Esophagus muscularis mucosa (tissue), 4 donors: ENCODE measurements at regions not wholly inside any gene's neighbourhood (a gene's known extent, or its start where the extent isn't known, plus 50 kb on each side); places are given as distances from the start of the nearest gene placed in this dataset.
"Not testable (repeated sequence)": the region's sequence is repeated elsewhere in the genome, so short reads cannot be mapped to it uniquely, and the experiment has no call there.

Experiments used
- DNase-seq: peaks from one replicate; pipeline ENCODE4 v3.0.0-alpha.2; 2017; ENCODE audit errors: extremely low spot score
- H3K27ac ChIP-seq, 4 donors: fragments of 200-600 bp; sonication (generic); replicated peaks in 1 of 4; 1 replicate in 3 of 4; 2 replicates in 1 of 4; pipeline ENCODE4 v1.5.1; 2016 to 2019; ENCODE audit warnings: mild to moderate bottlenecking in 1 of 4
- H3K27me3 ChIP-seq, 4 donors: fragments of 200-600 bp; sonication (generic); one replicate each; pipeline versions ENCODE4 v1.5.1 to v1.6.0; 2016 to 2019
- H3K36me3 ChIP-seq, 4 donors: fragments of 200-600 bp; sonication (generic); one replicate each; pipeline ENCODE4 v1.5.1; 2016 to 2019
- H3K4me1 ChIP-seq, 4 donors: fragments of 200-600 bp; sonication (generic); one replicate each; pipeline ENCODE4 v1.5.1; 2016 to 2019
- H3K4me3 ChIP-seq, 4 donors: fragments of 200-600 bp; sonication (generic); 1 replicate in 2 of 4; 2 replicates in 2 of 4; pipeline ENCODE4 v1.5.1; 2016 to 2019; ENCODE audit warnings: mild to moderate bottlenecking in 4 of 4, moderate library complexity in 1 of 4
- H3K9me3 ChIP-seq, 4 donors: fragments of 200-600 bp; sonication (generic); 1 replicate in 3 of 4; 2 replicates in 1 of 4; pipeline ENCODE4 v1.5.1; 2016 to 2019
- CTCF ChIP-seq, 3 experiments: fragments of 200-600 bp in 2 of 3; fragments of 450-650 bp in 1 of 3; sonication (generic) in 2 of 3; IDR thresholded peaks; one replicate each; pipeline ENCODE4 v1.5.1; 2017 to 2019; ENCODE audit warnings: antibody characterized with exemption in 3 of 3, mild to moderate bottlenecking in 2 of 3, moderate library complexity in 1 of 3
- EP300 ChIP-seq: sonication (generic); formaldehyde crosslinking; IDR thresholded peaks from one replicate; pipeline ENCODE4 v1.6.1; 2017; ENCODE audit warnings: antibody characterized with exemption
- POLR2A ChIP-seq: fragments of 450-650 bp; IDR thresholded peaks from one replicate; pipeline ENCODE4 v1.6.1; 2017; ENCODE audit warnings: antibody characterized with exemption, moderate library complexity, mild to moderate bottlenecking, low read depth
- POLR2AphosphoS5 ChIP-seq, 2 donors: sonication (generic); formaldehyde crosslinking; IDR thresholded peaks; one replicate each; pipeline ENCODE4 v1.6.1; 2017; ENCODE audit warnings: antibody characterized with exemption in 2 of 2
- WGBS: methylation state at CpG from one replicate; pipeline ENCODE4 v1.1.5; 2018; 5-methylcytosine and 5-hydroxymethylcytosine counted together
- intact Hi-C: fragments of 100-400 bp; cut with DNase I; formaldehyde crosslinking; loops from one replicate; pipeline ENCODE4 v1.15.1; 2023

GRCh38 chr10:21449288-21449966 is 76.1 kb downstream of the SKIDA1 start:
- TF ChIP-seq POLR2A (no peak), CTCF (IDR thresholded peaks at IDR 0.05) (no peak), POLR2AphosphoS5 (IDR thresholded peaks at IDR 0.05) (no peak), EP300 (no peak)
- 77% methylated on average over 8 of the region's 8 CpGs for WGBS
- Histone ChIP-seq H3K4me3 (no peak overlapping the region), H3K4me1 (no peaks in the 10 kb centered on the region), H3K9me3 (no peaks in the 10 kb centered on the region), H3K27me3 (no peaks in the 10 kb centered on the region), H3K27ac (no peak overlapping the region), H3K36me3 (no peaks in the 10 kb centered on the region)
- intact Hi-C loops: no loop called here
- no peak for DNase-seq

GRCh38 chr10:21445163-21445562 is 80.3 kb downstream of the SKIDA1 start:
- DNase-seq: no peak
- 81% methylated on average over 1 of the region's 1 CpG for WGBS
- Histone ChIP-seq H3K4me1 (no peaks in the 10 kb centered on the region), H3K27ac (no peak overlapping the region), H3K36me3 (no peaks in the 10 kb centered on the region), H3K4me3 (no peak overlapping the region), H3K9me3 (no peaks in the 10 kb centered on the region), H3K27me3 (no peaks in the 10 kb centered on the region)
- intact Hi-C loops: no loop called here
- TF ChIP-seq POLR2AphosphoS5 (IDR thresholded peaks at IDR 0.05) (no peak), EP300 (no peak), POLR2A (no peak), CTCF (IDR thresholded peaks at IDR 0.05) (no peak)

GRCh38 chr10:21441625-21442024 is 83.9 kb downstream of the SKIDA1 start:
- no peaks in the 10 kb centered on the region for H3K4me1 ChIP-seq
- no peak for DNase-seq
- WGBS: 72% methylated on average over 2 of the region's 2 CpGs
- H3K9me3 ChIP-seq: no peaks in the 10 kb centered on the region
- H3K36me3 ChIP-seq: no peaks in the 10 kb centered on the region
- no peaks in the 10 kb centered on the region for H3K27me3 ChIP-seq
- intact Hi-C loops: no loop called here
- no peak overlapping the region for H3K27ac ChIP-seq
- TF ChIP-seq POLR2A (no peak), POLR2AphosphoS5 (IDR thresholded peaks at IDR 0.05) (no peak), EP300 (no peak), CTCF (IDR thresholded peaks at IDR 0.05) (no peak)
- H3K4me3 ChIP-seq: no peak overlapping the region

GRCh38 chr10:21438914-21439313 is 86.6 kb downstream of the SKIDA1 start:
- H3K27ac ChIP-seq, H3K36me3 ChIP-seq, H3K9me3 ChIP-seq, H3K4me1 ChIP-seq, H3K4me3 ChIP-seq, H3K27me3 ChIP-seq, DNase-seq, intact Hi-C loops: not testable (repeated sequence)
- 88% methylated on average over 10 of the region's 10 CpGs for WGBS

GRCh38 chr10:21437770-21438382 is 87.6 kb downstream of the SKIDA1 start:
- H3K9me3 ChIP-seq: no peaks in the 10 kb centered on the region
- intact Hi-C loops: no loop called here
- WGBS: 91% methylated on average over 8 of the region's 8 CpGs

More at GRCh38 chr10:21437770-21438382, 87.6 kb downstream of the SKIDA1 start:
- Histone ChIP-seq H3K4me1 (no peaks in the 10 kb centered on the region), H3K4me3 (no peak overlapping the region), H3K27me3 (no peaks in the 10 kb centered on the region), H3K36me3 (no peaks in the 10 kb centered on the region), H3K27ac (no peak overlapping the region)
- TF ChIP-seq POLR2A (no peak), EP300 (no peak), CTCF (IDR thresholded peaks at IDR 0.05) (no peak), POLR2AphosphoS5 (IDR thresholded peaks at IDR 0.05) (no peak)
- no peak for DNase-seq
